Esophagus muscularis mucosa (tissue), 3 donors: ENCODE measurements at regions not wholly inside any gene's neighbourhood (a gene's known extent, or its start where the extent isn't known, plus 50 kb on each side); places are given as distances from the start of the nearest gene placed in this dataset.

Experiments
- POLR2A ChIP-seq: fragments of 450-650 bp; IDR thresholded peaks from one replicate; pipeline ENCODE4 v1.6.1; 2017; ENCODE audit warnings: antibody characterized with exemption, moderate library complexity, mild to moderate bottlenecking, low read depth
- POLR2AphosphoS5 ChIP-seq, 2 donors: sonication (generic); formaldehyde crosslinking; IDR thresholded peaks; one replicate each; pipeline ENCODE4 v1.6.1; 2017; ENCODE audit warnings: antibody characterized with exemption in 2 of 2
- TF ChIP-seq, protein P1 (sequence below), 3 experiments: fragments of 200-600 bp in 2 of 3; fragments of 450-650 bp in 1 of 3; sonication (generic) in 2 of 3; IDR thresholded peaks; one replicate each; pipeline ENCODE4 v1.5.1; 2017 to 2019; ENCODE audit warnings: antibody characterized with exemption in 3 of 3, mild to moderate bottlenecking in 2 of 3, moderate library complexity in 1 of 3

DNA sequence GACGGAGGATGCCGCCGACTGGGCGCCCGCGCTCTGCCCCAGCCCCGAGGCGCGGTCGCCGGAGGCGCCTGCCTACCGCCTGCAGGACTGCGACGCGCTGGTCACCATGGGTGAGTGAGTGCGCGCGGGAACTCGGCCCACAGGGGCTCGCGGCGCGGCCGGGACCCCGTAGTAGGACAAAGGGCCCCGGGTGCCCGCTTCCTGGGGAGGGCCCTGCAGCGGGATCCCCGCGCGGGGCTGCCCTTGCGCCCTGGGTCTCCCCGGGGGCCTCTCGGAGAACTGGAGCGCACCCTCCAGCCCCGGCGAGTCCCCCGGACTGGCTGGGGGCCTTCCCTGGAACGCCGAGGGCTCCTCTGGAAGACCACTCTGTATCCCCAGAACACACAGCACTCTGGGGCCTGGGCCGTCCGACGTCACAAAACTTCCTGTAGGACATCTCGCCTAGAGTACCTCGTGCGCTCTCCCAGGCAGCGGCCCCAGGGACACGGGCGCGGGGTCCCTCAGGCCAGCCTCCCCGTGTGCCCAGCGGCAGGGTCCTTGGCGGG is 362.9 kb upstream of the AMELY start:
- no peak for TF ChIP-seq POLR2AphosphoS5 (IDR thresholded peaks at IDR 0.05)
- no peak for TF ChIP-seq POLR2A
- TF ChIP-seq, protein P1, sequence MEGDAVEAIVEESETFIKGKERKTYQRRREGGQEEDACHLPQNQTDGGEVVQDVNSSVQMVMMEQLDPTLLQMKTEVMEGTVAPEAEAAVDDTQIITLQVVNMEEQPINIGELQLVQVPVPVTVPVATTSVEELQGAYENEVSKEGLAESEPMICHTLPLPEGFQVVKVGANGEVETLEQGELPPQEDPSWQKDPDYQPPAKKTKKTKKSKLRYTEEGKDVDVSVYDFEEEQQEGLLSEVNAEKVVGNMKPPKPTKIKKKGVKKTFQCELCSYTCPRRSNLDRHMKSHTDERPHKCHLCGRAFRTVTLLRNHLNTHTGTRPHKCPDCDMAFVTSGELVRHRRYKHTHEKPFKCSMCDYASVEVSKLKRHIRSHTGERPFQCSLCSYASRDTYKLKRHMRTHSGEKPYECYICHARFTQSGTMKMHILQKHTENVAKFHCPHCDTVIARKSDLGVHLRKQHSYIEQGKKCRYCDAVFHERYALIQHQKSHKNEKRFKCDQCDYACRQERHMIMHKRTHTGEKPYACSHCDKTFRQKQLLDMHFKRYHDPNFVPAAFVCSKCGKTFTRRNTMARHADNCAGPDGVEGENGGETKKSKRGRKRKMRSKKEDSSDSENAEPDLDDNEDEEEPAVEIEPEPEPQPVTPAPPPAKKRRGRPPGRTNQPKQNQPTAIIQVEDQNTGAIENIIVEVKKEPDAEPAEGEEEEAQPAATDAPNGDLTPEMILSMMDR (IDR thresholded peaks at IDR 0.05), result no peak
